GM11168 (cell line): ENCODE measurements at regions not wholly inside any gene's neighbourhood (a gene's known extent, or its start where the extent isn't known, plus 50 kb on each side); places are given as distances from the start of the nearest gene placed in this dataset.
"Not testable (repeated sequence)": the region's sequence is repeated elsewhere in the genome, so short reads cannot be mapped to it uniquely, and the experiment has no call there.

Experiments
- in situ Hi-C: fragments of 300-500 bp; cut with MboI; formaldehyde crosslinking; loops from one replicate; pipeline ENCODE4 v1.12.0; 2022; ENCODE audit warnings: low sequenced_read_pairs; ENCODE audit not compliant: unreplicated experiment

GRCh38 chr2:194672994-194673393 is 984.0 kb upstream of the SLC39A10 start:
- in situ Hi-C loops, result no loop called here

- in situ Hi-C loops, result no loop called here
Measured at GRCh38 chr2:194661431-194661830, 995.6 kb upstream of the SLC39A10 start.

DNA sequence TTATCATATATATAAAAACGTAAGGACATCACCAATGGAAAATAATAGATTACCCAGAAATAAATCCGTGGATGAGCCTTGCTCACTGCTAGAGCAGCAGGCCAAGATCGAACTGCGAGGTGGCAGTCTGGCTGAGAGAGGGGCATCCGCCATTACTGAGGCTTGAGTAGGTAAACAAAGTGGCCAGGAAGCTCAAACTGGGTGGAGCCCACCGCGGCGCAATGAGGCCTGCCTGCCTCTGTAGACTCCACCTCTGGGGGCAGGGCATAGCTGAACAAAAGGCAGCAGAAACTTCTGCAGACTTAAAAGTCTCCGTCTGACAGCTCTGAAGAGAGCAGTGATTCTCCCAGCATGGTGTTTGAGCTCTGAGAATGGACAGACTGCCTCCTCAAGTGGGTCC is 1018.0 kb upstream of the SLC39A10 start:
- in situ Hi-C loops, result not testable (repeated sequence)

- in situ Hi-C loops, result no loop called here
Measured at GRCh38 chr2:194621945-194622344, 1035.1 kb upstream of the SLC39A10 start.

DNA sequence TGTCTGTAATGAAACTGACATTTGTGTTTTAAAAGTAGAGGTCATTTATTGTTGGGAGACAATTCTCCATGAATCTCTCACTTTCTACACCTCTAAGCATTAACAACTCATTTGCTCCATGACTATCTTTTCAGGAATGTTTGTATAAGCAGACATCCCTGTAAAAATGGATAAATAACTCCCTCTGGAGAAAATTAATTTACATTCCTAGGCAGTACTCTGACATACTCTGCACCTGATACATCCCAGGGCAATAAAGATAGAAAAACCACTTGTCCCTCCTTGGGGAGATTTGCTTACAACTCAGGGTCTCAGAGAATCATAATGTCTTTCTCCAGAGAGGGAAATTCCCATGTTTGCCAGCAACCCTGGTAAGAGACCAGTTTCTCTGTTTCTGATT is 1037.7 kb upstream of the SLC39A10 start:
- in situ Hi-C loops, result no loop called here

- in situ Hi-C loops, result no loop called here
Measured at GRCh38 chr2:194618432-194618831, 1038.6 kb upstream of the SLC39A10 start.

DNA sequence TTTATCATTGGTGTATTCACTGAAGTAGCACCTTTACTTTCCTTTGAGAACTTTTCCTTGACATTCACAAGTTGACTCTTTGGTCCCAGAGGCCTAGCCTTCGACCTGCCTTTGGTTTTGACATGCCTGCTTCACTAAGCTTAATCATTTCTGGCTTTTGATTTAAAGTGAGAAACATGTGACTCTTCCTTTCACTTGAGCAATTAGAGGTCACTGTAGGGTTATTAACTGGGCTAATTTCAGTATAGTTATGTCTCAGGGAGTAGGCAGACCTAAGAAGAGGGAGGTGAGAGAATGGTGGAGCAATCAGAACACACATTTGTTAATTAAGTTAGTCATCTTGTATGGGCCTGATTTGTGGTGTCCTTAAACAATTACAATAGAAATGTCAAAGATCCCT is 1040.7 kb upstream of the SLC39A10 start:
- in situ Hi-C loops, result no loop called here

GRCh38 chr2:194610297-194610696 is 1046.7 kb upstream of the SLC39A10 start:
- in situ Hi-C loops, result no loop called here

DNA sequence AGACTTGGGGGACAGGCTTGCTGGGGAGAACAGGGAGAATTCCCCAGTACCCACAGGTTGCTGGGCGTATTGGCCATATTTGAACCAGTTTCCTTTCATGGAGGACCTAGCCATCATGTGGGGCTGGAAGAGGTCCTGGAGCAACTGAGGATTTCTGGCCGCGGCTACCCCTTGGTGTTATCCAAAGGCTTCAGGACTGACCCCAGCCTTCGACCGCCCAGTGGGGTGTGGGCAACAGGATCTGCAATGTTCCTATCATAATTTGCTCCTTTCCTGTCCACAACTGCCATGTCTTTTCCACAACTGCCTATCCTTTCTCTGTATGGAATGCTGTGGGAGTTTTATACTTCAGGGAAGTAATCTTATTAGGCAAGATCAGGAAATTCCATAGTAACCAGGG is 1053.6 kb upstream of the SLC39A10 start:
- in situ Hi-C loops, result no loop called here

- in situ Hi-C loops, result no loop called here
Measured at GRCh38 chr2:194602750-194603149, 1054.3 kb upstream of the SLC39A10 start.

GRCh38 chr2:194591192-194591591 is 1065.8 kb upstream of the SLC39A10 start:
- in situ Hi-C loops, result no loop called here

- in situ Hi-C loops, result no loop called here
Measured at GRCh38 chr2:194587739-194588270, 1069.2 kb upstream of the SLC39A10 start.

- in situ Hi-C loops, result no loop called here
Measured at GRCh38 chr2:194567661-194568017, 1089.4 kb upstream of the SLC39A10 start.

DNA sequence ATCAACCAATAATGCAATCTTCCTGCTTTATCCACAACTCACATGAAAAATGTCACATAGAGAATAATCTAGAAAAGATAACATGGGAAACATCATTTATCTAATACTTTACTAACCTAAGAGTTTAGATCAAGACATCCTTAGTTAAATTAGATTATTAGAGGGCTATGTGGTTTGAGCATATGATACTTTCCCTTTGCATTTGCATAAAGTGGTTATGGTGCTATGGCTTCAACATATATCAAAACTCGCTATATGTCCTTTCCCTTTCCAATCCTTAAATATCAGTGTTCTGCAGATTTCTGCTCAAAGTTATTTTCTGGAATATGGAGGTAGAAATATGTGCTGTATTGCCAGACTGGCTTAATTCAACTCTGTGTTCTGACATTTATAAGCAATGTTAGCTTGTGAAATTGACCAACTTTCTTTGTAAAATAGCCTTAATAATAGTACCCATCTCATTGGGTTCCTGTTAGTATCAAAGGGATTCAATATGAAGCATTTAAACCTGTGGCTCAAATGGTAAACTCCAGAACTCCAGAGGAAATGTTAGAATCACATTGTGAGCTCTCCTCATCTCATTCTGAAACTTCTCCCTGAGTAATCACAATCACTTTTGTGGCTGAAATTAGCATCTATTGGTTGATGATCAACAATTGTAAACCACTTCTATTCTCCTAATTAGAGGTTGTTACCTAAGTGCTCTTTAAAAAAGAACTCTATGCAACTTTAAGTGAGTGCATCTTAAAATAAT is 1089.9 kb upstream of the SLC39A10 start:
- in situ Hi-C loops, result no loop called here

DNA sequence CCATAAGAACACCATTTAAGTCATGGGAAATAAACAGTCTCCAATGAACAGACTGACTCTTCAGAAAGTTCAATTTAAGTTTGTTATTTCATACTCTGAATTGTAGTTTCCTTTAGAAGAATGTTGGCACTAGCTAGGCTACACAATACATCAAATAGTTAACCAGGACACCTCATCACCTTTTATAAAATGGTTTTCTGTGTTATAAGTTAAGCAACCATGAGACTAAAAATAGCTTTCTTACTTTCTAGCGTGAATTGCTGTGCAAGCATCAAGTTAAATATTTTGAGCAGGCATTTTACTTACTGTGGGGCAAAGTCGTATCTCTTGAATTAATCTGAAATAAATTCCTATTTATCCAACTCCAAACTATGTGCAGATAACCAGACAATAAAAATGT is 1092.6 kb upstream of the SLC39A10 start:
- in situ Hi-C loops, result no loop called here

- in situ Hi-C loops, result no loop called here
Measured at GRCh38 chr2:194562329-194562728, 1094.7 kb upstream of the SLC39A10 start.

- in situ Hi-C loops, result no loop called here
Measured at GRCh38 chr2:194559964-194560363, 1097.1 kb upstream of the SLC39A10 start.

- in situ Hi-C loops, result no loop called here
Measured at GRCh38 chr2:194559523-194559922, 1097.5 kb upstream of the SLC39A10 start.

- in situ Hi-C loops, result no loop called here
Measured at GRCh38 chr2:194557993-194558392, 1099.0 kb upstream of the SLC39A10 start.

- in situ Hi-C loops, result no loop called here
Measured at GRCh38 chr2:194556629-194557028, 1100.4 kb upstream of the SLC39A10 start.

DNA sequence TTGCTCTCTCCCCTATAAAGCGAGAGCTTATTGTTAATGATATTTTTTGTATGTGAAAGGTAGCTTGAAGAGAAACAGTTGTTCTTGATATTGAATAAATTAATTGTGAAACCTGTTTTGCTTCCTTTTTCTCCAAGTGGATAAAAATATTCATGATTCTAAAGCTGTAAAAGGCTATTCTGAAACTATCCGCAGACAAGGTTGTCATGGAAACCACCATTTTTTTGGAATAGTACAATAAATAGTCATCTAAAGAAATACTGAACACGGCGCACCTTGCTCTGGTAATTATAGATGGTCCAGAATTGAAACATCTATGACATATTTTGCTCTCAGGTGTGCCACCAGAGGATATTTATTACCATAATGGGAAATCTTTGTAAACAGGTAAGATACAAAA is 1103.0 kb upstream of the SLC39A10 start:
- in situ Hi-C loops, result no loop called here

GRCh38 chr2:194550702-194551101 is 1106.3 kb upstream of the SLC39A10 start:
- in situ Hi-C loops, result no loop called here
